Body of pancreas (tissue), 4 donors: ENCODE measurements at regions not wholly inside any gene's neighbourhood (a gene's known extent, or its start where the extent isn't known, plus 50 kb on each side); places are given as distances from the start of the nearest gene placed in this dataset.

Experiments
- ATAC-seq: fragments of 150-250 bp; one replicate; pipeline ENCODE4 v1.9.1; 2016
- DNase-seq, 4 donors: peaks; one replicate each; pipeline ENCODE4 v3.0.0-alpha.2; 2019
- H3K27ac ChIP-seq, 4 donors: fragments of 200-600 bp; sonication (generic); 1 replicate in 3 of 4; 2 replicates in 1 of 4; pipeline versions ENCODE4 v1.5.1 to v1.6.1; 2016 to 2019; ENCODE audit warnings: mild to moderate bottlenecking in 1 of 4, mixed read lengths in 1 of 4, moderate library complexity in 1 of 4
- H3K27me3 ChIP-seq, 2 donors: fragments of 200-600 bp; sonication (generic); one replicate each; pipeline ENCODE4 v1.6.0; 2016; ENCODE audit warnings: mild to moderate bottlenecking in 1 of 2
- H3K36me3 ChIP-seq, 2 donors: fragments of 200-600 bp; sonication (generic); replicated peaks in 1 of 2; 2 replicates each; pipeline ENCODE4 v1.5.1; 2016; ENCODE audit warnings: low read depth in 2 of 2; ENCODE audit not compliant: insufficient read depth in 1 of 2
- H3K4me1 ChIP-seq: fragments of 200-600 bp; sonication (generic); one replicate; pipeline ENCODE4 v1.6.0; 2016
- H3K4me3 ChIP-seq, 2 donors: fragments of 200-600 bp; sonication (generic); 1 replicate in 1 of 2; 2 replicates in 1 of 2; pipeline ENCODE4 v1.5.1; 2016 to 2019
- H3K9me3 ChIP-seq, 3 donors: fragments of 200-600 bp; sonication (generic); 1 replicate in 2 of 3; 2 replicates in 1 of 3; pipeline ENCODE4 v1.5.1; 2016
- POLR2A ChIP-seq, 3 donors: fragments of 450-650 bp; IDR thresholded peaks; one replicate each; pipeline ENCODE4 v1.6.1; 2016; ENCODE audit warnings: antibody characterized with exemption in 3 of 3, mild to moderate bottlenecking in 2 of 3
- WGBS, 2 donors: methylation state at CpG; one replicate each; pipeline ENCODE4 v1.1.5; 2017; 5-methylcytosine and 5-hydroxymethylcytosine counted together
- intact Hi-C: fragments of 100-400 bp; cut with DNase I; formaldehyde crosslinking; loops from one replicate; pipeline ENCODE4 v1.15.1; 2023
- TF ChIP-seq, protein P1 (sequence below), 7 experiments: fragments of 450-650 bp in 4 of 7; fragments of 200-600 bp in 3 of 7; sonication (generic) in 3 of 7; IDR thresholded peaks; one replicate each; pipeline ENCODE4 v1.5.1; 2016 to 2019; ENCODE audit warnings: antibody characterized with exemption in 7 of 7

DNA sequence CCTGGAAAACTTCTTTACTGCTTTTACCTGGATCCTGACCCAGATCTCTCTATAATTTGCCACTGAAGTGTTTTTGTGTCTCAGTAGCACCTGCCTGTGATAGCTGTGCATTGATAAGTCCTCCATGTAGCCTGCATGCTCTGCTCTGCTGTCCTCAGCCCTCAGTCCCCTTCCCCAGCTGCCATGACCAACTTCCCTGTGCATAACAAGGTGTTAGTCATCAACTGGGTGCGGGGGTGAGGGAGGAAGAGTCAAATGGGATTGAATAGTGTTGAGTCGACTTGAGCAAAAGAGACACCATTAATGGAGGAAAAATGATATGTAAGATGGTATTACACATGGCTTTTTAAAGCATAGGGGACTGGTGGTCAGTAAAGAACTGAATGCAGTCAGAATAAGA lies 92.2 kb upstream of the PLET1 start:
- TF ChIP-seq, protein P1, sequence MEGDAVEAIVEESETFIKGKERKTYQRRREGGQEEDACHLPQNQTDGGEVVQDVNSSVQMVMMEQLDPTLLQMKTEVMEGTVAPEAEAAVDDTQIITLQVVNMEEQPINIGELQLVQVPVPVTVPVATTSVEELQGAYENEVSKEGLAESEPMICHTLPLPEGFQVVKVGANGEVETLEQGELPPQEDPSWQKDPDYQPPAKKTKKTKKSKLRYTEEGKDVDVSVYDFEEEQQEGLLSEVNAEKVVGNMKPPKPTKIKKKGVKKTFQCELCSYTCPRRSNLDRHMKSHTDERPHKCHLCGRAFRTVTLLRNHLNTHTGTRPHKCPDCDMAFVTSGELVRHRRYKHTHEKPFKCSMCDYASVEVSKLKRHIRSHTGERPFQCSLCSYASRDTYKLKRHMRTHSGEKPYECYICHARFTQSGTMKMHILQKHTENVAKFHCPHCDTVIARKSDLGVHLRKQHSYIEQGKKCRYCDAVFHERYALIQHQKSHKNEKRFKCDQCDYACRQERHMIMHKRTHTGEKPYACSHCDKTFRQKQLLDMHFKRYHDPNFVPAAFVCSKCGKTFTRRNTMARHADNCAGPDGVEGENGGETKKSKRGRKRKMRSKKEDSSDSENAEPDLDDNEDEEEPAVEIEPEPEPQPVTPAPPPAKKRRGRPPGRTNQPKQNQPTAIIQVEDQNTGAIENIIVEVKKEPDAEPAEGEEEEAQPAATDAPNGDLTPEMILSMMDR (IDR thresholded peaks at IDR 0.05) = no peak
- no peak for TF ChIP-seq POLR2A (IDR thresholded peaks at IDR 0.05)
- H3K9me3 ChIP-seq = no peaks in the 10 kb centered on the region
- DNase-seq = no peak
- ATAC-seq = no peak
- intact Hi-C loops = no loop called here
- H3K4me3 ChIP-seq = no peak overlapping the region
- no peaks in the 10 kb centered on the region for H3K36me3 ChIP-seq
- H3K4me1 ChIP-seq = no peaks in the 10 kb centered on the region
- 63 to 70% methylated on average over 2 of the region's 2 CpGs for WGBS, 2 donors
- H3K27ac ChIP-seq = no peak overlapping the region
- no peaks in the 10 kb centered on the region for H3K27me3 ChIP-seq

DNA sequence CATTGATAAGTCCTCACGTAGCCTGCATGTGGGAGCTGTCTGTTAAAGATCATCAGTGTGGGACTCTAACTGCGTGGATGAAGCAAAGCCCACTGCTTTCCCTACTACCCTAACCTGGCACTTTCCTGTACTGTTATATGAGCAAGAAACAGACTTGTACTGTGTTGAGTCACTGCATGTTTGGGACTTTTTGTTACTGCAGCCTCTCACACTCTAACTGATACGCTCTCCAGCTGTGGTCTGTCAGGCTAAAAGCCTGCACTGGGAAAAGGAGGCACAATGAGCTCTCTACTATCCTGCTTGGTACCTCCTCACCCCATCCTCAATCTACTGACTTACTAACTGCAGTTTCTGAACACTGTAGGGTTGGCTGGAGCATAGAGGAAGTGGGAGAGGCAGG lies 93.7 kb upstream of the PLET1 start:
- Histone ChIP-seq H3K27me3 (no peaks in the 10 kb centered on the region), H3K36me3 (no peaks in the 10 kb centered on the region), H3K4me3 (no peak overlapping the region), H3K4me1 (no peaks in the 10 kb centered on the region), H3K9me3 (no peaks in the 10 kb centered on the region), H3K27ac (no peak overlapping the region)
- TF ChIP-seq, protein P1 (IDR thresholded peaks at IDR 0.05) = no peak
- TF ChIP-seq POLR2A (IDR thresholded peaks at IDR 0.05) = no peak
- ATAC-seq (no peak), DNase-seq (no peak)
- WGBS, 2 donors = 82 to 91% methylated on average over 3 of the region's 3 CpGs
- intact Hi-C loops = no loop called here

DNA sequence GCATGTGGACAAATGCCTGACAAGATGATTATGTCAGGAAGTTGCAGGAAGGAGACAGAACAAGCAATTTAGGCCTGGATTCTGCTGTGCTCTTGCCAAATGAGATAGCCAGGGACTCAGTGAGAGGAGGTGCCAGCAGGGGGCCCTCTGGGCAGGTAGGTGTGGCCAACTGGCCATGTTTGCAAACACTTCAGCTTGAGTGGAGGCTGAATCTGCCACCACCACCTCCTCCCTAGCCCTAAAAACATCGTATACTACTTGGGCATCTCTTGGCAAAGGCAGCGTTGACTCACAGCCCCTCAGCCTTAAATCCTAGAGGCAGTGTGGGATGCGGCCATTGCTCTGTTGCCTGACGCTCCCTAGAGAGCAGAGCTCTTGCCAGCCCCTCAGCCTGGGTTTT lies 95.1 kb upstream of the PLET1 start:
- H3K4me1 ChIP-seq = no peaks in the 10 kb centered on the region
- no peak for TF ChIP-seq POLR2A (IDR thresholded peaks at IDR 0.05)
- TF ChIP-seq, protein P1 (IDR thresholded peaks at IDR 0.05) = no peak
- no peaks in the 10 kb centered on the region for H3K27me3 ChIP-seq
- no peak overlapping the region for H3K4me3 ChIP-seq
- DNase-seq (no peak), ATAC-seq (no peak)
- H3K36me3 ChIP-seq = no peaks in the 10 kb centered on the region
- intact Hi-C loops = no loop called here
- whole genome bisulfite sequencing, 2 donors = 74 to 87% methylated on average over 3 to 4 of the region's 4 CpGs
- no peak overlapping the region for H3K27ac ChIP-seq
- H3K9me3 ChIP-seq = no peaks in the 10 kb centered on the region

DNA sequence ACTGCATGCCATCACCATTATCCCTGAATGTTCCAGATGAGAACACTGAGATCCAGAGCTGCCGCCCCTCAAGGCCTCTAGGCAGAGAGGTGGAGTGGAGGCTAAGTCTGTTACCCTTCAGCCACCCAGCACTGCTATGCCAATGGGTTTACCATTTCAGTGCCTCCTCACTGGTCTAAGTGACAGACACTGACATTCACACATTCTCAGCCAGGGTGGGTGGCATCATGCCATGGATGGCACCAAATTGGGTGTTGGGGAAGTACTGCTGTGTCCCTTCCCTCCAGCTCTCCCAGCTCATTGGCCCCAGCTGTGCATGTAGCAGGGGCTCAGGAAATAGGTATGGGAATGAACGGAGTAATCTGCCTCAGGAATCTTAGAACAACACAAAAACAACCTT lies 96.8 kb upstream of the PLET1 start:
- TF ChIP-seq, protein P1 (IDR thresholded peaks at IDR 0.05) = no peak
- no peak for TF ChIP-seq POLR2A (IDR thresholded peaks at IDR 0.05)
- no peak for DNase-seq
- intact Hi-C loops = no loop called here
- Histone ChIP-seq H3K27me3 (no peaks in the 10 kb centered on the region), H3K9me3 (no peaks in the 10 kb centered on the region), H3K4me3 (no peak overlapping the region), H3K36me3 (no peaks in the 10 kb centered on the region), H3K4me1 (no peaks in the 10 kb centered on the region), H3K27ac (no peak overlapping the region)
- ATAC-seq = no peak
- WGBS, 2 donors = 73 to 80% methylated on average over 2 of the region's 2 CpGs

DNA sequence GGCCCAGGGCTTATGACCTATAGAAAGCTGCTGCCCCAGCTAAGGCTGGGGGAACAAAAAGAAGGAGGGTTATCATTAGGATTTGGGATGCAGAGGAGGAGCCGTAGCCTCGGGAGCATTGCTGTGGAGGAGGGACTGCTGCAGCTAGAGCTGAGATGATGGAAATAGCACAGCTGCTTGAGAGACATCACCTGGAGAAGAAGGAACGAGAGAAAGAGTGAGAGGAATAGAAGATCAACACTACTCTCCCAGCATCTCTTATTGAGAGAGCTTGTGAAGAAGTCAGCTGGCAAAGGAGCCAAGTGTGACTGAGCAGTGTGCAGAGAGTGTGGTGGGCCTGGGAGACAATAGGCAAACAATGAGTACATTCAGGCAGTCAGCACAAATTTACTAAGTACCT lies 100.7 kb upstream of the PLET1 start:
- Histone ChIP-seq H3K4me1 (no peaks in the 10 kb centered on the region), H3K36me3 (no peaks in the 10 kb centered on the region), H3K9me3 (no peaks in the 10 kb centered on the region), H3K27ac (no peak overlapping the region), H3K4me3 (no peak overlapping the region), H3K27me3 (no peaks in the 10 kb centered on the region)
- DNase-seq (no peak), ATAC-seq (no peak)
- intact Hi-C loops = no loop called here
- WGBS, 2 donors = 66 to 81% methylated on average over 3 of the region's 3 CpGs
- TF ChIP-seq POLR2A (IDR thresholded peaks at IDR 0.05) = no peak
- TF ChIP-seq, protein P1 (IDR thresholded peaks at IDR 0.05) = no peak
